ENCODE measurements at regions not wholly inside any gene's neighbourhood (a gene's known extent, or its start where the extent isn't known, plus 50 kb on each side); places are given as distances from the start of the nearest gene placed in this dataset.

GRCh38 chr15:20295238-20295811 is 246.3 kb downstream of the GOLGA6L6 start (continued):
- TF ChIP-seq RAD21 (IDR thresholded peaks at IDR 0.05 in 1 of 2, conservative IDR thresholded peaks at IDR 0.05 in 1 of 2; ENCODE audit: low read depth in 2 of 2, low read length in 2 of 2), result no peak
